ENCODE measurements at regions not wholly inside any gene's neighbourhood (a gene's known extent, or its start where the extent isn't known, plus 50 kb on each side); places are given as distances from the start of the nearest gene placed in this dataset.
"Not testable (repeated sequence)": the region's sequence is repeated elsewhere in the genome, so short reads cannot be mapped to it uniquely, and the experiment has no call there.

DNA sequence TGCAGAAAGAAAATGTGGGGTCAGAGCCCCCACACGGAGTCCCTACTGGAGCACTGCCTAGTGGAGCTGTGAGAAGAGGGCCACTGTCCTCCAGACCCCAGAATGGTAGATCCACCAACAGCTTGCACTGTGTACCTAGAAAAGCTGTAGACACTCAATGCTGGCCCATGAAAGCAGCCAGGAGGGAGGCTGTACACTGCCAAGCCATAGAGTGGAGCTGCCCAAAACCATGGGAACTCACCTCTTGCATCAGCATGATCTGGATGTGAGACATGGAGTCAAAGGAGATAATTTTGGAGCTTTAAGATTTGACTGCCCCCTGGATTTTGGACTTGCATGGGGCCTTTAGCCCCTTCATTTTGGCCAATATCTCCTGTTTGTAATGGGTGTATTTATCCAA is 452.3 kb downstream of the MRPL39 start:
- DNase-seq (ENCODE audit: low spot score) = not testable (repeated sequence)

GRCh38 chr21:25149022-25149421 is 458.3 kb downstream of the MRPL39 start:
- peak; percentile 23 for DNase-seq (ENCODE audit: low spot score)

- no peak for DNase-seq (ENCODE audit: low spot score)
These were observed 467.9 kb downstream of the MRPL39 start for GRCh38 chr21:25139414-25139813.

DNA sequence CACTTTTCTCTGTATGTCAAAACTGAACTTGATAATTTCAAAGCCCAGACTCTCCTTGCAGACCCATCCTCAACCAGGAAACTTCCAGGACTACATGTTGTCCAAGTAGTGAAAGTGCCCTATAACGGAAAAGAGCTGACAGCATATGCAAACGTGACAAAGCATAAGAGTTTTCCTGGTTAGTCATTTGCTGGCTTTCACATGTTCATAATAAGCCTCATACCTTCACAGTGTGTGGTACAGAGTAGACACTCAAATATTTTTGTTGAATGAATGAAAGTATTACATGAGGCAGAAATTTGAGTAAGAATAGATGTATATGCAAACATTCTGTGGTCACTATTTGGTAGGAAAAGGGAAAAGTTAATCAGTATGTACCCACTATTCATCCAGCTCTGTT is 473.3 kb downstream of the MRPL39 start:
- DNase-seq (ENCODE audit: low spot score) = no peak

DNA sequence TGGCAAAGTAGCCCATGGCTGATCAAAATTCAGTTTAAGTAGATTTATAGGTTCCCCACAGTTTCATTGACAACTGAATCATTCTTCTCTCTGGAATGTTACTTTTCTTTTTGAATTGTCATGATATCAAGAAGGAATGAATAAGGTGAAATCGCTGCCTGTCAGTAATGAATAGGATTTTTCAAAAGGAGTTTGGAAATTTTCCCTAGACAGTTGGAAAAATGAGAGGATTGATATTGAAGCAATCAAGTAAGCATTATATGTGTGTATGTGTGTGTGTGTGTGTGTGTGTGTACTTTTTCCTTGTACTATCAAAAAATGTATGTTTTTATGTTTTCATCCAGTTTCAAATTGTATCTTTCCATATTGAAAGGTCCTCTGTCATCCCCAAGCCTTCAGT is 479.5 kb downstream of the MRPL39 start:
- no peak for DNase-seq (ENCODE audit: low spot score)

DNA sequence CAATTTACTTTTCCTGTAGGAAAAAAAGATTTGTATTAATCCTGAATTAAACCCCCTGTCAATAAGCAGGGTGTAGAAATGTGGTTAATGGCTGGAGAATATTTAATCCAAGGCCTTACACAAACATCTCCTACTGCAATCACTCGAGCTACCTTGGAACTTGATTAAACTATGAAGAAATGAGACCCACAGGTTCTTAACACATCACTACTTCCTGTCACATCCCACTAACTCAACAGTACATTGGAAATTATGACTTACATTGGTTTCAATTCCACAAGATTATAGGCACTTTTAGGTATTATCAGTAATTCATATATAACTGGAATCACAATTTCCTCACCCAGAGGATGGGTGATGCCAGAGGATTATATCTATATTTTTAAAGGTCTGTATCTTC is 480.3 kb downstream of the MRPL39 start:
- DNase-seq (ENCODE audit: low spot score) = no peak

GRCh38 chr21:25126564-25126963 is 480.7 kb downstream of the MRPL39 start:
- no peak for DNase-seq (ENCODE audit: low spot score)

DNA sequence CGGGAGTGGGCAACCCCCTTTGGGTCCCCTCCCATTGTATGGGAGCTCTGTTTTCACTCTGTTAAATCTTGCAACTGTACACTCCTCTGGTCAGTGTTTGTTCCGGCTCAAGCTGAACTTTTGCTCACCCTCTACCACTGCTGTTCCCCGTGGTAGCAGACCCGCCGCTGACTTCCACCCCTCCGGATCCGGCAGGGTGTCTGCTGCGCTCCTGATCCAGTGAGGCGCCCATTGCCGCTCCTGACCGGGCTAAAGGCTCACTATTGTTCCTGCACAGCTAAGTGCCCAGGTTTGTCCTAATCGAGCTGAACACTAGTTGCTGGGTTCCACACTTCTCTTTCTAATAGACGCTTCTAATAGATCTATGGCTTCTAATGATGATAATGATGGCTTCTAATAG is 488.6 kb downstream of the MRPL39 start:
- no peak for DNase-seq (ENCODE audit: low spot score)

DNA sequence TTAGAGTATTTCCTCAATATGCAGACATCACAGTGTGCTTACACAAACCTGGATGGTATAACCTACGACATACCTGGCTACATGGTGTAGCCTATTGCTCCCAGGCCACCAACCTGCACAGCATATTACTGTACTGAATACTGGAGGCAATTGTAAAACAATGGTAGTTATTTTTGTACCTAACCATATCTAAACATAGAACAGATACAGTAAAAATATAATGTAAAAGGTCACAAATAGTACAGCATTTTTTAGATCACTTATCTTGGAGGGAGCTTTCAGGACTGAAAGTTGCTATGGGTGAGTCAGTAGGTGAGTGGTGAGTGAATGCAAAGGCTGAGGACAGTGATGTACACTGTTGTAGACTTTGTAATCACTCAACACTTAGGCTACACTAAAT is 492.3 kb downstream of the MRPL39 start:
- DNase-seq (ENCODE audit: low spot score) = no peak

DNA sequence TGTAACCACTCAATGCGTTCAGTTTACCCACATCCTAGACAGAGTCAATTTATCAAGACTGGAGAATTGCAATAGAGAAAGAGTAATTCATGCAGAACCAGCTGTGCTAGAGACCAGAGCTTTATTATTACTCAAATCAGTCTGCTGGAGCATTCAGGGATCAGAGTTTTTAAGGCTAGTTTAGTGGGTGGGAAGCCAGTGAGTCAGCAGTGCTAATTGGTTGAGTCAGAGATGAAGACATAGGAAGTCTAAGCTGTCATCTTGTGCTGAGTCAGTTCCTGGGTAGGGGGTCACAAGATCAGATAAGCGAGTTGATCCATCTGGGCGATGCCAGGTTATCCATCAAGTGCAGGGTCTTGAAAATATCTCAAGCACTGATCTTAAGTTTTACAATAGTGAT is 499.6 kb downstream of the MRPL39 start:
- no peak for DNase-seq (ENCODE audit: low spot score)

GRCh38 chr21:25103500-25104207 is 503.6 kb downstream of the MRPL39 start:
- no peak for DNase-seq (ENCODE audit: low spot score)

GRCh38 chr21:25097648-25098047 is 509.6 kb downstream of the MRPL39 start:
- DNase-seq (ENCODE audit: low spot score) = no peak

DNA sequence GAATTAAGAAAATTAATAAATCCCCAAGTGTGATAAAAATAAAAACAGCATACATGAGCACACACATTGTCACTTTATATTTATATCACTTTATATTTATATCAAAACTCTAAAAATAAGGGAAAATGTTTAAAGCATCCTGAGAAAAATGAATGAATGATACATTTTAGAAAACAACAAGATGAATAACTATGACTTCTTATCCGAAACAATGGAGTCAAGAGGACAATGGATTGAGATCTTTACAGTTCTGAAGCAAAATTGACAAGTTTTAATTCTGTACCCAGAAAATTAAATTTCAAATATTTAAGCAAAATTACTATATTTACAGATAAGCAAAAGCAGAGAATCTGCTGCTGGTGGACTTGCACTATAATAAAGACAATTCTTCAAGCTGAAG is 512.6 kb downstream of the MRPL39 start:
- DNase-seq (ENCODE audit: low spot score) = no peak

GRCh38 chr21:25092441-25093011 is 514.8 kb downstream of the MRPL39 start:
- DNase-seq (ENCODE audit: low spot score) = no peak

DNA sequence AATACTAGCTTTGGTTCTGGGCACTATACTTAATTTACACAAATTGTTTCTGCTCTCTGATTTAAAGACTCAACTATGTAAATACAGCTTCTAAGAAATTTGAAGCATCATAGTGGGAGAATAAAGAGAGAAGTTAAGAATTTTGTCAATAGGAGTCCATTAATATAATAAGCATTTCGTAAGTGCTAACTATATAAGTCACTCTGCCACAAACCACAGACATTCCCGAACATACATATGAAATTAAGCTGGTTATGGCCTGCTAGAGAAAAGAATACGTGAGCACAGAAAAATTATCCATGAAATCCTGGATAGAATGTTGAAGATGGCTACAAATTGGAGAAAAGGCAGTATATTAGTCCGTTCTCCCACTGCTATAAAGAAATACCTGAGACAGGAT is 526.2 kb downstream of the MRPL39 start:
- DNase-seq (ENCODE audit: low spot score) = no peak

DNA sequence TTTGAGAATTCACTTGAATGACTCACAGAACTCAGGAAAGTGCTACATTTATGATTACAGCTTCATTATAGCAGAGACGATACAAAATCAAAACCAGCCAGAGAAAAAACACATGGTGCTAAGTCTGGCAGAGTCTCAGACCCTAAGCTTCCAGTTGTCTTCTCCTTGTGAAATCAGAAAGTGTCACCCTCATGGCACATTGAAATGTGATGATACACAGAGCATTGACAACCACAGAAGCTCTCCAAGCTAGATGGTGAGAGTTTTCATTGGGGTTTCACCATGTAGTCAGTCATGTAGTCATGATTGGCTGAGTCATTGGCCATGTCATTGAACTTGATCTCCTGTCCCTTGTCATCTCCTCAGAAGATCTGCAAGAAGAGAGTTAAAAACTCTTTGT is 526.6 kb downstream of the MRPL39 start:
- DNase-seq (ENCODE audit: low spot score) = no peak

GRCh38 chr21:25080141-25080540 is 527.1 kb downstream of the MRPL39 start:
- DNase-seq (ENCODE audit: low spot score) = no peak

DNA sequence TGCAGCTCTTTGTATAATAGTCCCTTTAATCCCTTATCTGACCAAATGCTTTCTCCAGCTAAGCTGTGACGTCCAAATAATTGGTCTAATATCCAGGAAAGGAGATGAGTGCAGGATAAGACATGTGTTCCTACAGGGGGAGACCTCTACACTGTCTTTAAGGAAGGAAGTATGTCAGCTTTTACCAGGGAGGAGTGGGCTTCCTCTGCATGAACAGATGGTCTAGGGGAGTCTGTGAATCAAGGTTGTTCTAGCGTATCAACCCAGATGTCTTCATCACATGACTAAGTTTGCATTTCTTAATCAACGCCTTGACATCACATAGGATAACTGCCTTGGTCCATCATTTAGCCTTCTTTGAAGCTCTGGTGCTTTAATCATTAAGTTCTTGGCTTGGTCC is 528.2 kb downstream of the MRPL39 start:
- no peak for DNase-seq (ENCODE audit: low spot score)

- DNase-seq (ENCODE audit: low spot score) = no peak
These were observed 545.2 kb downstream of the MRPL39 start for GRCh38 chr21:25062061-25062460.

DNA sequence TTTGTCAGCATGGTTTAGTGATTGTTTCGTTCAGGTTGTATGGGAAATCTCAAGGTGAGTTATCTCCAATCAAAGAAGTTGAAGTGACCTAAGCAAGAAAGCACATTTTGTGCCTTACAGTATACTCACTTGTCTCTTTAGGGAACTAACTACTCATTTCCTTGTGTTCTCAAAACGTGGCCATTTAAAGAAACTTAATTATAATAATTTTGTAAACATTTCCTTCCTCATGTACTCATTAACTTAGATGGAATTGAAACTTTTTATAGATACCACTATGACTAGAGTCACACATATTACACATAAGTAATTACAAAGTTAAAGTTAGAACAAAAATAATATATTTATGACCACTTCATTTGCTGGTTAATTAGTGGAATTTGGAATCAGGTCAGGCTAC is 552.6 kb downstream of the MRPL39 start:
- no peak for DNase-seq (ENCODE audit: low spot score)

- DNase-seq (ENCODE audit: low spot score) = no peak
These were observed 567.6 kb downstream of the MRPL39 start for GRCh38 chr21:25039461-25040380.

DNA sequence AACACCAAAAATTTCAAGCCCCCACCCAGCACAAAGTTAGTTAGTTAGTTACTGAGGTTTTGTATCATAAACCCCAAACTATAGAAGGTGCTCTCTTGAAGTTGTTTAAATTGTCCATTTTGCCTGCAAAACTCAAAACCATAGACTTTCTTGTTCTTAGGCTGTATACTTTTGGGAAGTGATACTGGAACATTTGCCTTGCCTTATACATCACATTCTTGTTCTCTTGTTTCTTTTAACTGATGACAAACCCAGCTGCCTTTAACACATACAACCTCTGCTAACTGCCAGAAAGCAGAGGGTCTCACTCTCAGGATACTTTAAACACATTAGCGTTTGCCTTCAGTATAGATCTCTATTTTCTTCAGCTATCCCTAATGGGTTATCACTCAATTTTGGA is 570.5 kb downstream of the MRPL39 start:
- no peak for DNase-seq (ENCODE audit: low spot score)

DNA sequence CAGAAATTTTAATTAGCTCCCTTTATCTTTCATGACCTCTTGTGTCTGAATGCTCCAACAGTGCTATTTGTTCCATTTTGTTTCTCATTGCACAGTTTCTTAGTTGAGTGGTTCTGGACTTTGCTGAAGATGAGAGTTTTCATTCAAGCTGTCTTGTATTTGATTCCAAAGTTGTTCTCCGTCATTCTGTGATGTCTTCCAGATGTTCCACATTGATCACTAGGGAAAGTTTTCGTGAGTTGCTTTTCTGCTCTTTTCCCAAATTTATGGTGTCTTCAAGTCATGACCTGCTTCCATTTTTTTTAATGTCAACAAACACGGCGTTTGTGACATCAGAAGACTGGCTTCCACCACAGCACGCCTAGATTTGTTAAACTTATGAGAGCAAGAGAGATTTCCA is 575.5 kb downstream of the MRPL39 start:
- no peak for DNase-seq (ENCODE audit: low spot score)

Data from mucosa of gallbladder (tissue), 1 donor.